ENCODE measurements at regions not wholly inside any gene's neighbourhood (a gene's known extent, or its start where the extent isn't known, plus 50 kb on each side); places are given as distances from the start of the nearest gene placed in this dataset.

GRCh38 chr6:48664826-48665225 is 553.8 kb upstream of the PTCHD4 start:
- ChIA-PET CTCF (no interaction called here), RAD21 (ENCODE audit: low non-redundant PET in 1 of 2, low total read pairs in 2 of 2, uncharacterized antibody in 2 of 2, unreplicated experiment in 2 of 2) (no interaction called here), POLR2A (no interaction called here)
- intact Hi-C loops (cut with micrococcal nuclease) = no loop called here
- Histone ChIP-seq H3K36me3 (ENCODE audit: control insufficient read depth in 1 of 2, insufficient read depth in 2 of 2, low read length in 2 of 2) (no peaks in the 10 kb centered on the region), H3K79me2 (ENCODE audit: insufficient read depth, low read length) (no peaks in the 10 kb centered on the region), H3K4me2 (ENCODE audit: low read length) (no peak overlapping the region), H3K9me3 (ENCODE audit: control insufficient read depth in 1 of 2, insufficient read depth in 1 of 2, low read depth in 1 of 2, low read length in 2 of 2) (no peaks in the 10 kb centered on the region), H2AFZ (ENCODE audit: low read depth, low read length, poor library complexity, severe bottlenecking) (no peak overlapping the region), H3K27ac (ENCODE audit: low read depth, low read length) (no peak overlapping the region), H3K4me1 (ENCODE audit: control insufficient read depth in 1 of 2, insufficient read depth in 2 of 2, low read length in 2 of 2) (no peaks in the 10 kb centered on the region), H3K4me3 (replicated peaks in 1 of 2; ENCODE audit: low read depth in 1 of 2, low read length in 2 of 2) (no peak overlapping the region), H4K20me1 (ENCODE audit: insufficient read depth) (no peaks in the 10 kb centered on the region), H3K9me2 (ENCODE audit: insufficient read depth) (0 out of 2 replicates have a peak, but pooled peaks cover 2% of the 10 kb centered on the region), H3K9ac (ENCODE audit: low read length) (no peak overlapping the region), H3K27me3 (ENCODE audit: insufficient read depth, low read length) (no peaks in the 10 kb centered on the region)
- no peak for DNase-seq (ENCODE audit: low read depth, low spot score)
- no TSS peak for BruUV-seq (replicated peaks)
- no peak for ATAC-seq
- no peak for TF ChIP-seq ZNF274 (IDR thresholded peaks at IDR 0.05; ENCODE audit: low read depth, low read length)
- no peak for TF ChIP-seq RAD21 (IDR thresholded peaks at IDR 0.05; ENCODE audit: low read depth)

GRCh38 chr6:48658915-48659314 is 547.9 kb upstream of the PTCHD4 start:
- RAD21 ChIA-PET (ENCODE audit: low non-redundant PET in 1 of 2, low total read pairs in 2 of 2, uncharacterized antibody in 2 of 2, unreplicated experiment in 2 of 2) = no interaction called here
- Histone ChIP-seq H2AFZ (ENCODE audit: low read depth, low read length, poor library complexity, severe bottlenecking) (no peak overlapping the region), H3K4me2 (ENCODE audit: low read length) (no peak overlapping the region)

More at GRCh38 chr6:48658915-48659314, 547.9 kb upstream of the PTCHD4 start:
- H3K27ac ChIP-seq (ENCODE audit: low read depth, low read length) = no peak overlapping the region
- H4K20me1 ChIP-seq (ENCODE audit: insufficient read depth) = no peaks in the 10 kb centered on the region
- ChIA-PET CTCF (no interaction called here), POLR2A (no interaction called here)
- no peaks in the 10 kb centered on the region for H3K27me3 ChIP-seq (ENCODE audit: insufficient read depth, low read length)
- H3K36me3 ChIP-seq (ENCODE audit: control insufficient read depth in 1 of 2, insufficient read depth in 2 of 2, low read length in 2 of 2) = no peaks in the 10 kb centered on the region
- no peak overlapping the region for H3K4me3 ChIP-seq (replicated peaks in 1 of 2; ENCODE audit: low read depth in 1 of 2, low read length in 2 of 2)
- H3K9ac ChIP-seq (ENCODE audit: low read length) = no peak overlapping the region
- H3K4me1 ChIP-seq (ENCODE audit: control insufficient read depth in 1 of 2, insufficient read depth in 2 of 2, low read length in 2 of 2) = no peaks in the 10 kb centered on the region
- intact Hi-C loops (cut with micrococcal nuclease) = no loop called here
- no peak for TF ChIP-seq JUND (IDR thresholded peaks at IDR 0.05)
- no peak for TF ChIP-seq YY1 (IDR thresholded peaks at IDR 0.05; ENCODE audit: extremely low read depth, insufficient replicate concordance, low read depth, low read length)
- no peak for TF ChIP-seq FOSL1 (IDR thresholded peaks at IDR 0.05; ENCODE audit: low read depth)
- no peak for TF ChIP-seq SP1 (IDR thresholded peaks at IDR 0.05; ENCODE audit: low read depth)
- no peak for TF ChIP-seq ZBTB33 (IDR thresholded peaks at IDR 0.05; ENCODE audit: extremely low read depth, insufficient replicate concordance, low read length)
- no peak for TF ChIP-seq SRF (IDR thresholded peaks at IDR 0.05; ENCODE audit: low read depth)
- TF ChIP-seq ATF3 (IDR thresholded peaks at IDR 0.05) = no peak
- no peak for TF ChIP-seq MAX (IDR thresholded peaks at IDR 0.05)
- TF ChIP-seq RAD21 (IDR thresholded peaks at IDR 0.05; ENCODE audit: low read depth) = no peak
- no peak for TF ChIP-seq EZH2 (IDR thresholded peaks at IDR 0.05)
- TF ChIP-seq CBX3 (IDR thresholded peaks at IDR 0.05; ENCODE audit: low read depth) = no peak
- TF ChIP-seq REST (IDR thresholded peaks at IDR 0.05; ENCODE audit: low read depth) = no peak
- no peak for TF ChIP-seq CEBPB (IDR thresholded peaks at IDR 0.05; ENCODE audit: low read depth)
- no TSS peak for BruUV-seq (replicated peaks)
- H3K79me2 ChIP-seq (ENCODE audit: insufficient read depth, low read length) = no peaks in the 10 kb centered on the region
- no peaks in the 10 kb centered on the region for H3K9me3 ChIP-seq (ENCODE audit: control insufficient read depth in 1 of 2, insufficient read depth in 1 of 2, low read depth in 1 of 2, low read length in 2 of 2)
- 0 out of 2 replicates have a peak, but pooled peaks cover 2% of the 10 kb centered on the region for H3K9me2 ChIP-seq (ENCODE audit: insufficient read depth)
- ATAC-seq (no peak), DNase-seq (ENCODE audit: low read depth, low spot score) (no peak)
